ENCODE measurements at regions not wholly inside any gene's neighbourhood (a gene's known extent, or its start where the extent isn't known, plus 50 kb on each side); places are given as distances from the start of the nearest gene placed in this dataset.
"Not testable (repeated sequence)": the region's sequence is repeated elsewhere in the genome, so short reads cannot be mapped to it uniquely, and the experiment has no call there.

DNA sequence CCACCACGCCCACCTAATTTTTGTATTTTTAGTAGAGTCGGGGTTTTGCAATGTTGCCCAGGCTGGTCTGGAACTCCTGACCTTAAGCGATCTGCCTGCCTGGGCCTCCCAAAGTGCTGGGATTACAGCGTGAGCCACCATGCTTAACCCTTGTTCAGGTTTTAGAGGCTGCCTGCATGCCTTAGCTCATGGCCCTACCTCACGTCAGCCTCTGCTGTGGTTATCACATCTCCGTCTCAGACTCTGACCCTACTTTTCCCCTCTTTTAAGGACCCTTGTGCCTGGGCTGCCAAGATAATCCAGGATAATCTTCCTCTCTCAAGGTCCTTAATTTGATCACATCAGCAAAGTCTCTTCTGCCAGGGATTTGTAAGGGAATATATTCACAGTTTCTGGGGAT lies 98.2 kb upstream of the PMAIP1 start:
- no peak for DNase-seq (ENCODE audit: low read depth in 2 of 3, low spot score in 1 of 3)

DNA sequence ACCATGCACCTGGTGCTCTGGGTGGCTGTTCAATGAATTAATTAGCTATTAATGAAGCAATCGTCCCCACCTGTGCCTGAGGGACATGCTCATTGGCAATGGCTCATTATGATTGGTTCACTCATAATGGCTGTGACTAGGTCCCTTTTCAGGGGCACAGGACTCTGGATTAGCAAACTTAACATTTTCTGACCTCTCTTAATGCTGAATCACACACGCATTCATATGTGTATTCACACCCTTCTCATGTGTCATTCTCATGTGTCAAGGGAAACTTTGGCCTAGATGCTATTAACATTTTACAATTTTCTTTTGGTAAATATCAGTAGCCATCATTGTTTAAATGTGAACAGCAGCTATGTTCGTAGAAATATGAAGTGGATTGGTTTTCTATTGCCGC lies 98.9 kb upstream of the PMAIP1 start:
- no peak for DNase-seq (ENCODE audit: low read depth in 2 of 3, low spot score in 1 of 3)

DNA sequence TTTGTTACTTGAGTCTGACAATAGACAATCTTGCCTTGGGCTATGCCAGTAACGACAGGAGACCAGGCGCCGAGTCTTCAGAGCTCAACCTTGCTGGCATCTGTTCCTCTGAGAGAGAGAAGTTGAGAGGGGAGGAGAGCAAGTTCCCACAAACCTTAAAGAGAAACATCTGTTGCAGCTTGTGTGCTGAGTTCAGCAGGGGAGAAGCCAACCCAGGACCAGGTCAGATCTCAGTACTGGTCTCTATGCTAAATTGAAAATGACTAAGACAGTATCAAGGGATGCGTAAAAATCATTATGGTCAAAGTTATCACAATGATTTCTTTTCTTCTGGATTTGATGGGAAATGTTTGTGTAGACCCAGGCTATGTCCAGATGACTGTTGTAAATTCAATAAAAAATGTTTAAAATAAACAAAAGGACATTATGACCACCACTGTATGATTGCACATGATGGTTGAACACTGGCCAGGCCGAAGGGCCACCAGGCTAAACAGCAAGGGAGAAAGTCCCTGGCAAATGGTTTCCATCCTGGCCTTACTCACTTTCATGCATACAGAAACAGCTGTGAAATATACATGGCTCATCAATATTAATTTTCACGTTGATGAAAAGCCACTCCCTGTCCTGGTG lies 100.3 kb upstream of the PMAIP1 start:
- DNase-seq (ENCODE audit: low read depth in 2 of 3, low spot score in 1 of 3), result no peak

DNA sequence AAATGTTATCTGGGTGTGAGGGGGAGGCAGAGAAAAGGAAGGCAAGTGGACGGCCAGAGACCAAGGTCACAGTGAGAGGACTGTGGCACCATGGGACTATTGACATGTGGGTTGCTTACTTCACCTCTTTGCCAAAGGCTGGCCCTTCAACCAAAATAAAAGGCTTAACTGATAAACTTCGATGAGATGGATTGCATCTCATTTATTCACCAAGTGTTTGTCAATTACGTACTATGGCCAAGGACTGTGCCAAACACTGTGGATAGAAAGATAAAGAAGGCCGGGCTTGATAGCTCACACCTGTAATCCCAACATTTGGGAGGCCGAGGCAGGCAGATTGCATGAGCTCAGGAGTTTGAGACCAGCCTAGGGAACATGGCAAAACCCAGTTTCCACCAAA lies 98.7 kb upstream of the CCBE1 start:
- no peak for DNase-seq (ENCODE audit: low read depth in 2 of 3, low spot score in 1 of 3)

DNA sequence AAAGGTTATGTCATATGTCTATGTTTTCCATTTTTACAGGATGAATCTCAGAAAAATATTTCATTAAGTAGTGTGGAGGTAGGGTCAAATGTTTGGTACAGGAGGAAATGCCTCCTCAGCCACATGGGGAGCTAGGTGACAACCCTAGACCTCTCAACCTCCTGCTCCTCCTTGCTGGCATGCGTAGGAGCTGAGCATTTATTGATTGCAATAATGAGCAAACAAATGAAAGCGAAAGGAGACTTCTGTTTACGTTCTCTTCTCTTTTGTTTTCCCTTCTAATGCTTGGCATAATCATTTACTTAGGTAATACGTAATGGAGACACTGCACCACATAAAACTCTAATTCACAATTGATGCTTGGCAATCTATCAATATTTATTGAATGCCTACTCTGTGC lies 95.1 kb upstream of the CCBE1 start:
- no peak for DNase-seq (ENCODE audit: low read depth in 2 of 3, low spot score in 1 of 3)

DNA sequence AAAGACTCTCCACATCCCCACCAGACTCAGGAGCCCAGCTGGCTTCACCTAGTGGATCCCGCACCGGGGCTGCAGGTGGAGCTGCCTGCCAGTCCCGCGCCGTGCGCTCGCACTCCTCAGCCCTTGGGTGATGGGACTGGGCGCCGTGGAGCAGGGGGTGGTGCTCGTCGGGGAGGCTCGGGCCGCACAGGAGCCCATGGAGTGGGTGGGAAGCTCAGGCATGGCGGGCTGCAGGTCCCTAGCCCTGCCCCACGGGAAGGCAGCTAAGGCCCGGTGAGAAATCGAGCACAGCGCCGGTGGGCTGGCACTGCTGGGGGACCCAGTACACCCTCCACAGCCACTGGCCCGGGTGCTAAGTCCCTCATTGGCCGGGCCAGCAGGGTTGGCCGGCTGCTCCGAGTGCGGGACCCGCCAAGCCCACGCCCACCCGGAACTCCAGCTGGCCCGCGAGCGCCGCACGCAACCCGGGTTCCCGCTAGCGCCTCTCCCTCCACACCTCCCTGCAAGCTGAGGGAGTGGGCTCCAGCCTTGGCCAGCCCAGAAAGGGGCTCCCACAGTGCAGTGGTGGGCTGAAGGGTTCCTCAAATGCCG lies 93.2 kb upstream of the CCBE1 start:
- DNase-seq (ENCODE audit: low read depth in 2 of 3, low spot score in 1 of 3), result not testable (repeated sequence)

DNA sequence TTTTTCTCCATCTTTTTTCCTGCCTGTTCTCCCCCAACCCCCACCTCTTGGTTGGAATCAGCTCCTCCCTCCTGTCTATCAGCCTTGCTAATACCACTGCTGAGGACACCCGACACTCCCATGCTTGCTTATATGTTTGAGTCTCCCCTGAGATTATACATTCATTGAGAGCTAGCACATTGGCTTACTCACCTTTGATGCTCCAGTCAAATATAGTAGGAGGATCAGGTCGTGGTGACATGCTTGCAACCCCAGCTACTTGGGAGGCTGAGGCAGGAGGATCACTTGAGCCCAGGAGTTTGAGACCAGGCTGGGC lies 91.5 kb upstream of the CCBE1 start:
- DNase-seq (ENCODE audit: low read depth in 2 of 3, low spot score in 1 of 3), result no peak

DNA sequence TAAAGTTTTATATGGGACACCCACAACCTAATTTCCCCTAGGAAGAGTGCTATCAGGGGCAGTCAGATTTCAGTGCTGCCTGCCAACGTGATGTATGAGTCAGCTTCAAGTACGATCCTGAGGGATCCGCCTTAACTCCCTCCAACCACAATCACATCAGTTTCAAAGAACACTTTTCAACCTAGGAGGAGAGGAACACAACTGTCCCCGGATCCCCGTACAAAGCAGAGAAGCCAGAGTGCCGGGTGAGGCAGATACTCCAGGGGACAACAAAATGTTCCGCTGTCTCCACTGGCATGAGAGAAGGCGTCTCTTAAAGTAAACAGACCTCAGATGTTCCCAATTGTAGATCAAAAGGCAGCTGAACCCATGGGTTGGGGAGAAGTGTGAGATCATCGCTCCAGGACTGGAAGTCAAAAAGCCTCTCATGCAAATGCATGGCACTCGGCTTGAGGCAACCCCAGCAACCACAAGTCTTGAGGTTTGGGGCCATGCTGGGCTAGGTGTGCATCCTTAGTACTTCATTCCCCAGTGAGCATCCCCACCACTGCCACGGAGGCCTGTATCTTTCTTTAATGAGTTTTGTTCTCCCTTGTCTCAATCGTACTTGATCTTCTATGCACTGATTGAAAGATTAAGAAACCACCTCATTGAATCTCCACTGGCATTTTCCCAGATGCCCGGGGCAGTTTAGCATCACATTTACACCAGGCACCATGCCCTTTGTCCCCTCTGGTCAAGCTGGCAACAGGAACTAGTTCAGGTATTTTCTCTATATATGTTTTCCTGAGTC lies 91.0 kb upstream of the CCBE1 start:
- DNase-seq (ENCODE audit: low read depth in 2 of 3, low spot score in 1 of 3), result no peak

DNA sequence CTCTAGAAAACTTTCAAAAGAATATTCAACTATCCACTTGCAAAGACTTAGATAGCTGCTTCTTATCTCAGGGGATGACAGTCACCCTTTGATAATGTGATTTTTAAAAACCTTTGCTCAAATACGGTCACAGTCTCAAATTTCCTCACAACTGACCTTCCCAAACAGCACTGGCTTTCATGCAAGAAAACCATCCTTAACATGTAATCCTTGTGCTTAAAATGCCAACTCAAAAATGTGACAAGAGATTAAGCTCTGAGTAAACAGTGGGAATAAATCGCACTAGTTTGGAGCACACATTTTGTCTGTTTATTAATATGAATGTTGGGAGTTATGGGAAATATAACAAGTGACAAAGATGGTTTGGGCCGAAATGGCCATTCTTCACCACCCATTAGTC lies 87.5 kb upstream of the CCBE1 start:
- no peak for DNase-seq (ENCODE audit: low read depth in 2 of 3, low spot score in 1 of 3)

DNA sequence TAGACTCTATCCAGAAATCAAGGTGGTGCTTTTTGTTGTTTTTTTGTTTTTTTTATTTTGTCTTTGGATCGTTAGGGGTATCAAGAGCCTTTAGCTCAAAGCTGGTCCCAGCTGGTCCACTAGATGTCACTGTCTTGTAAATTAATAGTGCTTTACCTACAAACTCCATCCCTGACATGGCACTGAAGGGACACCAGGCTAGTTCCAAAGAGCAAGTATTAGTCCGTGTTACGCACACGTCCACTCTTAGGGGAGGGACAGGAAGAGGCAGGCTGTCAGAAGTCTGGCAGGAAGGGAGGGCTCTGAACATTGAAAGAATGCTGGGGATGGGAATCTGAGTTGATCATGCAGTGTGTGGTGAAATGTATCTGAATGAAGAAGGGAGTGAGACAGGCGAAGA lies 85.9 kb upstream of the CCBE1 start:
- no peak for DNase-seq (ENCODE audit: low read depth in 2 of 3, low spot score in 1 of 3)

DNA sequence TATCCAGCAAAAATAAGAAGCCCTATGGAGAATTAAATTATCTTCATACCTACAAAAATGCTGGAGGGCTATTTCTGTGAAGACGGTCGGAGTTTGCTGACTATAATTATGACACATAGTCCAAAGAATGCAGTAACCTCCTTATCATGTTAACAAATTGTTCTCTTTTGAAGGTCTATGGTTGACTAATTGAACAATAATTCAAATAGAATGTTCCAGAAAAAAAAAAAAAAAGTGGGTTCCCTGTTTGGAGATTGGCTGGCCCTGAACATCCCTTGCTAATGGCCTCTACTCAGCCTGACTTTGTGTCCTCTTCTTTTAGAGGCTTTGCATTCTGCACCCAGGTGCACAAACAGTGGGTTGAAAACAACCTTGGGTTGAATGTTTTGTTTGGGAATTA lies 82.8 kb upstream of the CCBE1 start:
- DNase-seq (ENCODE audit: low read depth in 2 of 3, low spot score in 1 of 3), result no peak

DNA sequence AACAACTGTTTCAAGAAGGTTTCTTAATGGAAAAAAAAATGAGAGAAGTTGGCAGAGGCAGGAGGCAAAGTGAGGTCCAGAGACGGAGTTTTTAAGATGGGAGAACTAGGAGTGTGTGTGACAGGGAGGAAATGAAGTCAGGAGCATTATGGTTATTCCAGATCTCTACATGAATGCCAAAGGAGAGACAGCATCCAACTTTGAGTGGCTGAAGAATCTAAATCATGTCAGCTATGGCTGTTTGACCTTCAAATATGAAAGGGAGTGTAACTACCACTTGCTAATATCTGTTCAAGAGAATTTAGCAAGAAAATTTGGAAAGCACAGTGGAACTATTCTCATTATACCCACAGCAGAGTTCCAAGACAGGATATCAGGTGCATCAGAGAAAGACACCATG lies 81.2 kb upstream of the CCBE1 start:
- DNase-seq (ENCODE audit: low read depth in 2 of 3, low spot score in 1 of 3), result no peak

DNA sequence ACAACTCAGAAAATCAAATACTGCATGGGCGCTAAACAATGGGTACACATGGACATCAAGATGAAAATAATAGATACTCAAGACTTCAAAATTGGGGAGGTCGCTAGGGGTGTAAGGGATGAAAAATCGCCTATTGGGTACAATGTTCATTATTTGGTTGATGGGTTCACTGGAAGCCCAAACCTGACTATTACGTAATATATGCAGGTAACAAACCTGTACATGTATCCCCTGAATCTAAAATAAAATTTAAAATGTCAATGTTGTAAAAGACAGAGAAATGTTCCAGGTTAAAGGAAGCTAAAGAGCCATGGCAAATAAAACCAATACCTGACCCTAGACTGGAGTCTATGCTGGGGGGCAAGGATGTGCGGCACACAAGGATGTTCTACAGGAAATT lies 80.4 kb upstream of the CCBE1 start:
- DNase-seq (ENCODE audit: low read depth in 2 of 3, low spot score in 1 of 3), result no peak

DNA sequence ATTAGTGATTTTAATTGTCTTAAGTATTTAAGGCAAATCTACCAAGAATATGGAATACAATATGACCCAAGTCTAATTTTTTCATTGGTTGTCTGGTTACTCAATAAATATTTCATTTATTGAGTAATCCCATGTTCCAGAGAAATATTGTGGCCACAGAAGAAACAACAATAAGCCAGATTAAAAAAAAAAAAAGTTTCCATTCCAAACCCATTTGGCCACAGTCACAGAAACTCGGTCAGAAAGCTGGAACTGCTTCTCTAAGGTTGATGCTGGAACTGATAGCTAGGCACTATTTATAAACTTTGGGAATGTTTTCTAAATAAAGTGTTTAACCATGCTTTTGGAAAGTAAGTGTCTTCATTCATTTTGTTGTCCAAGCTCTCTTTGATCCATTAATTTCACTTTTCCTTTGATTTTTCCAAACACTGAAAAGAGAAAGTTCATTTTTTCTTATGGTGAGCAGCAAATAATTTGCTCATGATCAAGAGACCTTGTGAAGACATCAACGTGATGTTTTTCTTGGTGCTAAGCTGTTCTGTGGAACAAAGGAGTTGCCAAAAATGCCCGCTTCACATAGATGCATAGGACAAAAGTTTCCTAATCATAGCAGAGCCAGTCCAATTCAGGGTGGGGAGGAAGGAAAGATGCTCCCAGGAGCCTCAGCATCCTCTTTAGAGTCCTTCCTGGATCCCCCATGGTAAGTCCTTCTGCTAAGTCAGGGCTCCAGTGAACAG lies 72.1 kb upstream of the CCBE1 start:
- no peak for DNase-seq (ENCODE audit: low read depth in 2 of 3, low spot score in 1 of 3)

DNA sequence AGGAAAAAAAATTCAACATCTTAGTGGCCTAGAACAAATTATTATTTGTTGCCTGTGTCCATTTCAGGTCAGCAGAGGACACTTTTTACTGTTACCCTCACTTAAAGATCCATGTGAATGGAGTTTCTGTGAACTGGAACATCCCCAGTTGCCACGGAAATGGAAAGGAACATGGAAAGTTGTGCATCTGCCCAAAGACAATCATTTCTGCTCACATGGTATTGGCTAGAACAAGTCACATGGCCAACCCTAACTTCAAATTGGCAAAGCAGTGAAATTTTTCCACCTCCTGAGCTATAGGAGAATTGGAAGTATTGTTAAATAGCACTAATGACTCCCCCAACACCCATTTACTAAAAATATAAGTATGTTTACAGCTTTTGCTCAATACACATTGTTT lies 71.2 kb upstream of the CCBE1 start:
- no peak for DNase-seq (ENCODE audit: low read depth in 2 of 3, low spot score in 1 of 3)

DNA sequence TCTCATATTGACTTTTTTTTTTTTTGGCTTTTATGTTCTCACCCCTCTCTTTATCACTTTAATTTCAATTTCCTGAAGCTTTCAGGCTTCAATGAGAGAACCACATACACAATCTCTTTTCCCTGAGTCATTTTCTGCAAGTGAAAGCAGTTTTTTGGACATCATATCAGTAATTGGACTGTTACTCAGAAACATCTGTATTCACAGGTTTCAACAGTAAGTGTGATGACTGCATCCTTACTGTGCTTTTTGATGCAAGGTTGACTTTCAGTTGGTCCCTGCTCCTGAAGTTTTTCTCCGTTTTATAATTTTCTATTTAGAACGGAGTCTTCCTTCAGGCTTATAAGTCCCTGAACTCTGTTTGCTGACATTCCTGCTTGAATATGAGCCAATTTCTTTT lies 70.5 kb upstream of the CCBE1 start:
- no peak for DNase-seq (ENCODE audit: low read depth in 2 of 3, low spot score in 1 of 3)

DNA sequence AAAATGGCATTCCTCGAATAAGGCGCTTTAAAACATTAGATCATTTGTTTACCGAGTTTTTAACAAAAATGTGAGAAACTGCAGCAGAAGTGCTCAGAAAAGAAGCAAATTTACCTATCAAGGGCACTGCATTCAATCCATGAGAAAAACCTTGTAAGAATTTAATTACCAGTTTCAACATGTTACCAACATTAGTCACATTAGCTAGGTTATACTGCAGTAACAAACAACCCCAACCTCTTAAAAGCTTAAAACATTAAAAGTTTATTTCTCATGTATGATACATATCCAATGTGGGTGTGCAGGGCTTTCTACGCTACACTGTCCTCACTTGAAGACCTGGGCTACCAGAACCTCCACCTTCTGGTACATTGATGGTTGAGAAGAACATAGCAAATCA lies 68.1 kb upstream of the CCBE1 start:
- DNase-seq (ENCODE audit: low read depth in 2 of 3, low spot score in 1 of 3), result no peak

DNA sequence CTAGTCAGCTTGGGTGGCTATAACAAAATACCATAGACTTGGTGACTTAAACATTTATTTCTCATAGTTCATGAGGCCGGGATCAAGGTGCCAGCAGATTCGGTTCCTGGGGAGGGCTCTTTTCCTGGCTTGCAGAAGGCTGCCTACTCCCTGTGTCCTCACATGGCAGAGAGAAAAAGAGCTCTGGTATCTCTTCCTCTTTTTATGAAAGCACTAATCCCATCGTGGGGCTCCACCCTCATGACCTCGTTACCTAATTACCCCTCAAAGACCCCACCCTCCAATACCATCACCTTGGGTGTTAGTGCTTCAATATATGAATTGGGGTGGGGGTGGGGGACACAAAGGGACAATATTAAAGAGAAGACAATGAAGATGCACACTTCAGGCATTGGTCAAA lies 67.1 kb upstream of the CCBE1 start:
- no peak for DNase-seq (ENCODE audit: low read depth in 2 of 3, low spot score in 1 of 3)

DNA sequence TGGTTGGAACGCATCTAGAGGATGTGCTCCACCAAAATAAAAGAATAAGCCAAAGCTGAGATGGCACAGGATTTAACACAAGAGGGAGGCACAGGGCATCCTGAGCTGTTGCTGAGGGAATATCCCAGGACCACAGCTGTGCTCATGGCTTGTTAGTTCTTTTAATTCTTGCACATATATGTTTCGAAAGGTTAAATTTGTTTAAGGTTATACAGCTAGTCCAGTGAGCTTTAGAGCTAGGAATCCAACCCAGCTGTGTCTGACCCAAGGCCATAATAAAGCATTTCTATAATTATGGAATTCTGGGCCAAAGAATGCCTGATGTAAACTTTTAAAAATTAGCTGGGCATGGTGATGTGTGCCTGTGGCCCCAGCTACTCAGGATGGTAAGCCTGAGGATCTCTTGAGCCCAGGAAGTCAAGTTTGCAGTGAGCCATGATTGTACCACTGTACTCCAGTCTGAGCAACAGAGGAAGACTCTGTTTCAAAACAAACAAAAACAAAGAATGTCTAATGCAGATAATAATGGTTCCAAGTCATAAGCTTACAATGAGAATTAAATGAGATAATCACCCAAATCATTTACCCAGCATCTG lies 66.4 kb upstream of the CCBE1 start:
- DNase-seq (ENCODE audit: low read depth in 2 of 3, low spot score in 1 of 3), result no peak

DNA sequence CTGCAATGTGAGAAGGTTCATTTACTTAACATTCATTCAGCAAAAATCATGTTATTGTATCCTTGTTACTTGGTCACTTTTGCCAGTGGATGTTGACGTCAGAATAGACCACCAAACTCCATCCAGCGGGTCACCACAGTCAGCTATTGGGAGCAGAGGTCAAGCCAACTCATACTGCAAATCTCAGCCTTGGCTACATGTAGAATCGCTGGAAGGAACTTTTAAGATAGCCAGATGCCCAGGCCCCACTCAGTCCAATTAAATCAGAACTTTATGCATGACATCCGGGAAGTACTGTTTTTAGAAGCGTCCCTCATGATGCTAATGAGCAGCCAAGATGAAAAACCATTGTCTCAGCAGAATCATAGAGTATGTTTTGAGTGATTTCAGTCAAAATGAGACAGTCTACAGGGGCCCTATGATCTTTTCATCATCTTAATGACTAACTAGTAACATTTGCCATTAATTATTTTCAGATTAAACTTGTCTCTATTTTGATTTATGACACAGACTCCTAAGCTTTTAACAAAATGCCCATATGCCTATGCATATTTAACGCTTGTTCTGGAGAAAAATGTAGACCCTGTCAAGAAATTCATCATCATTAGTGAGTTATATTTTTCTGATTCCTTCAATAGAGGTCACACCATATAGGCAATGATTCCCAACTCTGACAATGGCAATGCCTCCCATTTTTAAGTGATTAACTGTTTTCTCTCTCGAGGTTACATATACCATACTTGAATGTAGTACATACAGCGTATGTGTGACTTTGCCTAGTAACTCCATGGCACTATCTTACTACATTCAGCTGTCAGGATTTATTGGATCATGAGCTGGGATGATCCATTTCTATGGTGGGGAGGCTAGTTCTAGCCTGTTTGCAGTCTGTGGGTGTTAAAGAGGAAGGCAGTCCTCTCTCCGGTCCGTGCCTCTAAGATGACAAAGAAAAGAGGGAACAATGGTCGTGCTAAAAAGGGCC lies 63.7 kb upstream of the CCBE1 start:
- DNase-seq (ENCODE audit: low read depth in 2 of 3, low spot score in 1 of 3), result no peak

DNA sequence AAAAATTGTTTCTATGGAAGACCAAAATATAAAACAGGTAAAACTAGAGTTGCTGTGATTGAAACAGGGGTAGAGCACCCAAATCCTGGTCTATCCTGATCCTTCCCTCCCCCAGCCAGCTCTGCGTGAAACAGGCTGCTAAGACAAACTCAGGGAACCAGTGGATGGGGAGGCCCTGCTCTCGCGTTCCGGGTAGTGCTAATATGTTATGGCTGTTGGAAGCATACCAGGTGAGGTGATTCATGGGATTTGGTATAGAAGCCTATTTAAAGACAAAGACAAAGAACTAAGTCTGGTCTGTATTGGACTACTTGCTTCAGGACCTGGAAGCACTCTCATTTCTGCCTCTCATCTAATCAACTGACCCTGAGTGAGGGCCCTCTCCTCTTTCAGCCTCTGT lies 63.0 kb upstream of the CCBE1 start:
- DNase-seq (ENCODE audit: low read depth in 2 of 3, low spot score in 1 of 3), result no peak
